Heart left ventricle (tissue), 13 donors: ENCODE measurements at regions not wholly inside any gene's neighbourhood (a gene's known extent, or its start where the extent isn't known, plus 50 kb on each side); places are given as distances from the start of the nearest gene placed in this dataset.

Experiments
- CTCF ChIP-seq, 12 donors: fragments of 200-600 bp; sonication (generic) in 4 of 12; IDR thresholded peaks; one replicate each; pipeline versions ENCODE4 v1.5.0 to v1.8.0; 2018 to 2022; ENCODE audit warnings: antibody characterized with exemption in 12 of 12, mild to moderate bottlenecking in 5 of 12
- POLR2A ChIP-seq, 2 donors: fragments of 450-650 bp; IDR thresholded peaks; one replicate each; pipeline ENCODE4 v1.6.1; 2017; ENCODE audit warnings: antibody characterized with exemption in 2 of 2, mild to moderate bottlenecking in 2 of 2, moderate library complexity in 2 of 2
- donor health status: ischemic (EF 13 %, LVEDD 7.1; RV severe dilation, severe dysfunction).
- donor health status: DM: no; HTN: yes; CAD: no.
- donor health status: DM: no; HTN: no; CAD: no.
- donor health status: ischemic (EF 25% LVEDD 6.9; RV normal size, moderate dysfunction).
- donor health status: ischemic (EF 25% LVEDD 5.7; RV mildly dilated, moderate dysfunction).
- donor health status: ischemic (EF 35%, LVEDD 5.7; RV mildly dilated, moderate dysfunction).
- donor health status: nonischemic (EF 11% LVEDD 7.7; RV severe dilation, severe dysfunction).
- donor health status: DM: yes; HTN: yes; CAD: no.
- donor health status: PGD.
- donor health status: ischemic (EF 29% LVEDD 5.4; RV normal size, mild dysfunction).
- donor health status: nonischemic (EF 23%, LVEDD 6.1; RV moderate dilation, normal function).

DNA sequence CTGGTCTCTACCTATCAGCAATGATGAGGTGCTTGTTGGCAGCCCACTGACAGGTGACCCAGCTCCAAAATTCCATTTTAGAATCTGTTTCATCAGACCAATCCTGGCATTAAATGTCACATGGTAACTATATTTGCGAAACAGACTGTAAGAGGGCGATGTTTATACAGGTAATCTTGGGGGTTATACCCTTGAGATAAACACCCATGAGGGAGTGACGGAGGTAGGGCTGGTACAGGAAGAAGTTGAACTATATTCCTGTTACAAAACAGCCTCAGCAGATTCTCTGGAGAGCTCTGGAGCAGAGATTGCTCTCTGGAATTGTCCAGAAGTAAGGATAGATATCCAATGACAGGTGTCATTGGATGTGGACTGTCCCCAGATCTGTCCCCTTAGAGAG is 444.8 kb upstream of the DPP6 start:
- TF ChIP-seq CTCF (IDR thresholded peaks at IDR 0.05) (no peak), POLR2A (IDR thresholded peaks at IDR 0.05) (no peak)
